ENCODE measurements at regions not wholly inside any gene's neighbourhood (a gene's known extent, or its start where the extent isn't known, plus 50 kb on each side); places are given as distances from the start of the nearest gene placed in this dataset.
"Not testable (repeated sequence)": the region's sequence is repeated elsewhere in the genome, so short reads cannot be mapped to it uniquely, and the experiment has no call there.

- H3K27me3 Mint-ChIP-seq (ENCODE audit: low read depth): peaks cover 3% of the 10 kb centered on the region
- no peaks in the 10 kb centered on the region for H3K36me3 Mint-ChIP-seq (ENCODE audit: insufficient read depth)
- no peaks in the 10 kb centered on the region for H3K9me3 Mint-ChIP-seq
- DNase-seq: no peak
- H3K4me3 Mint-ChIP-seq: no peak overlapping the region
- no peaks in the 10 kb centered on the region for H3K4me1 Mint-ChIP-seq (ENCODE audit: low read depth)
- ATAC-seq: no peak
Observed at GRCh38 chr1:30447701-30448100, 275.7 kb downstream of the MATN1 start.

- Mint-ChIP-seq H3K27me3 (ENCODE audit: low read depth) (peaks cover 3% of the 10 kb centered on the region), H3K4me3 (no peak overlapping the region), H3K36me3 (ENCODE audit: insufficient read depth) (no peaks in the 10 kb centered on the region), H3K9me3 (no peaks in the 10 kb centered on the region), H3K4me1 (ENCODE audit: low read depth) (no peaks in the 10 kb centered on the region)
- no peak for DNase-seq
- ATAC-seq: no peak
Observed at GRCh38 chr1:30447080-30447479, 276.3 kb downstream of the MATN1 start.

GRCh38 chr1:30446508-30446907, 276.9 kb downstream of the MATN1 start:
- no peak overlapping the region for H3K4me3 Mint-ChIP-seq
- H3K27me3 Mint-ChIP-seq (ENCODE audit: low read depth): peaks cover 3% of the 10 kb centered on the region
- no peaks in the 10 kb centered on the region for H3K9me3 Mint-ChIP-seq
- no peak for DNase-seq
- no peak for ATAC-seq
- no peaks in the 10 kb centered on the region for H3K36me3 Mint-ChIP-seq (ENCODE audit: insufficient read depth)
- no peaks in the 10 kb centered on the region for H3K4me1 Mint-ChIP-seq (ENCODE audit: low read depth)

DNA sequence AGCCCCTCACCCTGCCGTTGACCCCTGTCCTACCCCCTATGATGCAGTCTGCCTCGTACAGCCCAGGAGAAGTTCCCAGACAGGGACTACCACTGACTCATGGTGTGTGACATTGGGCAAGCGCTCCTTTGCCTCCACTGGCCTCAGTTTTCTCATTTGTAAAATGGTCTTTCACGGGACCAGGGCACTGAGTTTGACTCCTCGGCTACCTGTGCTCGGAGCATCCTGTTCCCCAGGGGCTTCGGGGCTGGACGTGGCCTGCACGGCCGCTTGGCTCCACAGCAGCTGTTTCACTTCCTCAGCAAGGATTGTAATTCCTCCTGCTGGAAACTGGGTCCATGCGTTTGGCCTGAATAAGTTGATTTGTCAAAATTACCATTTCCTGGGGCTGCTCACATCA, 277.3 kb downstream of the MATN1 start:
- Mint-ChIP-seq H3K4me3 (no peak overlapping the region), H3K27me3 (ENCODE audit: low read depth) (peaks cover 3% of the 10 kb centered on the region)
- no peak for DNase-seq

DNA sequence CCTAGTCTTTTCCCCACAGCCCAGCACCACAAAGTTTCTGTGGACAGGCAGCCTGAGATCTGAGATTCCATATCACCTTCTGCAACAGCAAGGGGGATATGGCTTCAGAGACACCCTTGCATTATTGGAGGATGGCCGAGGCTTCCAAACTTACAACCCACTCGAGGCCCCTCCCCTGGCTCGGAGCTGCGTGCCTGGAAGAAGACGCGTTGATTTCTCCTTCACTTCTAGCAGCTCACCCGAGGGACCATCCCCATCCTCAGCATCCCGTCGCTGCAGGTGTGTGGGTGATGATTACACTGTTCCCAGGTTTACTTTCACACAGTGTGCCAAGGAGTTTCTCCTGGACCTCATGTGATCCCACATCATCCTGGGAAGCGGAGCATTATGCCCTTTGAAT, 277.9 kb downstream of the MATN1 start:
- Mint-ChIP-seq H3K27me3 (ENCODE audit: low read depth) (peaks cover 3% of the 10 kb centered on the region), H3K9me3 (no peaks in the 10 kb centered on the region), H3K4me3 (no peak overlapping the region), H3K4me1 (ENCODE audit: low read depth) (no peaks in the 10 kb centered on the region), H3K36me3 (ENCODE audit: insufficient read depth) (no peaks in the 10 kb centered on the region)
- ATAC-seq: no peak
- no peak for DNase-seq

More for the DNA sequence above, 277.3 kb downstream of the MATN1 start:
- Mint-ChIP-seq H3K4me1 (ENCODE audit: low read depth) (no peaks in the 10 kb centered on the region), H3K9me3 (no peaks in the 10 kb centered on the region), H3K36me3 (ENCODE audit: insufficient read depth) (no peaks in the 10 kb centered on the region)
- ATAC-seq: no peak

DNA sequence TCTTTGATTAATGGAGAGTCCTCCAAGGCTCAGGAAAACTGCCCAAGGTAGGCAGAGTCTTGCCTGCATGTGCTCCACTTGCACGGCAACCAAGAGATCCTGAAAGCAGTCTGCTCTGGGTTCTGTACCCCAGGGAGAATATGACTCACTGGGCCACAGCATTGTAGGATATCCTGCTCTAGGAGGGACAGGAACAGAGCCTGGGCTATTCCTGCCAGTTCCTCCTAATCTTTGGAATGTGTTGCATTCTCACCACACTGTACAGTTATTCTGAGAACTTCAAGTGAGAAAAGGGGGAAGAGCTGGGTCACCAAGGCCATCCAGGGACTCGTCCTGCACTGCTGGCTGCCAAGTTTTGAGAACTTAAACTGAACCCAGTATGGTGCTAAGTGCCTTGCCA, 278.5 kb downstream of the MATN1 start:
- no peaks in the 10 kb centered on the region for H3K4me1 Mint-ChIP-seq (ENCODE audit: low read depth)
- no peaks in the 10 kb centered on the region for H3K9me3 Mint-ChIP-seq
- no peak for DNase-seq
- ATAC-seq: no peak
- H3K36me3 Mint-ChIP-seq (ENCODE audit: insufficient read depth): no peaks in the 10 kb centered on the region
- H3K27me3 Mint-ChIP-seq (ENCODE audit: low read depth): peaks cover 3% of the 10 kb centered on the region
- no peak overlapping the region for H3K4me3 Mint-ChIP-seq

GRCh38 chr1:30444401-30444800, 279.0 kb downstream of the MATN1 start:
- Mint-ChIP-seq H3K9me3 (no peaks in the 10 kb centered on the region), H3K4me1 (ENCODE audit: low read depth) (no peaks in the 10 kb centered on the region), H3K27me3 (ENCODE audit: low read depth) (peaks cover 3% of the 10 kb centered on the region), H3K36me3 (ENCODE audit: insufficient read depth) (no peaks in the 10 kb centered on the region), H3K4me3 (no peak overlapping the region)
- DNase-seq (no peak), ATAC-seq (no peak)

DNA sequence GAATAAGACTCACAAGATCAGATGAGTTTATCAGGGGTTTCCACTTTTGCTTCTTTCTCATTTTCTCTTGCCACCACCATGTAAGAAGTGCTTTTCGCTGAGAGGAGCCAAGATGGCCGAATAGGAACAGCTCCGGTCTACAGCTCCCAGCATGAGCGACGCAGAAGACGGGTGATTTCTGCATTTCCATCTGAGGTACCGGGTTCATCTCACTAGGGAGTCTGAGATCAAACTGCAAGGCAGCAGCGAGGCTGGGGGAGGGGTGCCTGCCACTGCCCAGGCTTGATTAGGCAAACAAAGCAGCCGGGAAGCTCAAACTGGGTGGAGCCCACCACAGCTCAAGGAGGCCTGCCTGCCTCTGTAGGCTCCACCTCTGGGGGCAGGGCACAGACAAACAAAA, 285.1 kb downstream of the MATN1 start:
- H3K36me3 Mint-ChIP-seq (ENCODE audit: insufficient read depth); ATAC-seq; H3K9me3 Mint-ChIP-seq; H3K4me1 Mint-ChIP-seq (ENCODE audit: low read depth); H3K27me3 Mint-ChIP-seq (ENCODE audit: low read depth); H3K4me3 Mint-ChIP-seq; DNase-seq: not testable (repeated sequence)

- Mint-ChIP-seq H3K36me3 (ENCODE audit: insufficient read depth) (no peaks in the 10 kb centered on the region), H3K27me3 (ENCODE audit: low read depth) (peaks cover 15% of the 10 kb centered on the region), H3K4me3 (no peak overlapping the region), H3K4me1 (ENCODE audit: low read depth) (no peaks in the 10 kb centered on the region), H3K9me3 (peaks cover 7% of the 10 kb centered on the region)
- ATAC-seq: no peak
- no peak for DNase-seq
Observed at GRCh38 chr1:30437059-30437576, 286.3 kb downstream of the MATN1 start.

GRCh38 chr1:30427545-30427944, 295.8 kb downstream of the MATN1 start:
- Mint-ChIP-seq H3K4me1 (ENCODE audit: low read depth) (no peaks in the 10 kb centered on the region), H3K4me3 (no peak overlapping the region), H3K9me3 (peaks cover 23% of the 10 kb centered on the region), H3K27me3 (ENCODE audit: low read depth) (peaks cover 52% of the 10 kb centered on the region), H3K36me3 (ENCODE audit: insufficient read depth) (no peaks in the 10 kb centered on the region)
- ATAC-seq (no peak), DNase-seq (no peak)

GRCh38 chr1:30425046-30425445, 298.3 kb downstream of the MATN1 start:
- Mint-ChIP-seq H3K27me3 (ENCODE audit: low read depth) (peaks cover 43% of the 10 kb centered on the region), H3K9me3 (peaks cover 23% of the 10 kb centered on the region), H3K4me1 (ENCODE audit: low read depth) (no peaks in the 10 kb centered on the region), H3K4me3 (no peak overlapping the region), H3K36me3 (ENCODE audit: insufficient read depth) (no peaks in the 10 kb centered on the region)
- no peak for ATAC-seq
- no peak for DNase-seq

DNA sequence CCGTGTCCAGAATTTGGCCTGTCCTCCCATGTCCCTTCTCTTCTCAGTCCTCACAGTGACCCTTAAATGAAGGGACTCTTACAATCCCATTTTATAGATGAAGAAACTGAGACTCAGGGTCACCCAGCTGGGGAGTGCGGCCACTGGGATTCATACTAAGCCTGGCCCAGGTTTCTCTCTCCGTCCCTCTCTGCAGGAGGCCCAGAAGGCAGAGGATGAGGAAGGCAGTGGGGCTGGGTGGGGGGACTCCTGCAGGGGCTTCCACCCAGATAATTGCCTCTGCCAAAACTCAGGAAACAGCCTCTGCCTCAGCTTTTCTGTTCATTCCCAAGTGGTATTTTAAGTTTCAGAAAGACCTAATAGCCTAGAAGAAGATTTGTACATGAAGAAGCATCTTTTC, 299.8 kb downstream of the MATN1 start:
- ATAC-seq: no peak
- no peaks in the 10 kb centered on the region for H3K4me1 Mint-ChIP-seq (ENCODE audit: low read depth)
- H3K27me3 Mint-ChIP-seq (ENCODE audit: low read depth): peaks cover 40% of the 10 kb centered on the region
- no peak overlapping the region for H3K4me3 Mint-ChIP-seq
- no peaks in the 10 kb centered on the region for H3K36me3 Mint-ChIP-seq (ENCODE audit: insufficient read depth)
- DNase-seq: no peak
- peaks cover 22% of the 10 kb centered on the region for H3K9me3 Mint-ChIP-seq

- Mint-ChIP-seq H3K9me3 (peaks cover 9% of the 10 kb centered on the region), H3K36me3 (ENCODE audit: insufficient read depth) (no peaks in the 10 kb centered on the region), H3K4me1 (ENCODE audit: low read depth) (no peaks in the 10 kb centered on the region), H3K4me3 (no peak overlapping the region), H3K27me3 (ENCODE audit: low read depth) (peaks cover 42% of the 10 kb centered on the region)
- ATAC-seq (no peak), DNase-seq (no peak)
Observed at GRCh38 chr1:30422251-30422650, 301.1 kb downstream of the MATN1 start.

DNA sequence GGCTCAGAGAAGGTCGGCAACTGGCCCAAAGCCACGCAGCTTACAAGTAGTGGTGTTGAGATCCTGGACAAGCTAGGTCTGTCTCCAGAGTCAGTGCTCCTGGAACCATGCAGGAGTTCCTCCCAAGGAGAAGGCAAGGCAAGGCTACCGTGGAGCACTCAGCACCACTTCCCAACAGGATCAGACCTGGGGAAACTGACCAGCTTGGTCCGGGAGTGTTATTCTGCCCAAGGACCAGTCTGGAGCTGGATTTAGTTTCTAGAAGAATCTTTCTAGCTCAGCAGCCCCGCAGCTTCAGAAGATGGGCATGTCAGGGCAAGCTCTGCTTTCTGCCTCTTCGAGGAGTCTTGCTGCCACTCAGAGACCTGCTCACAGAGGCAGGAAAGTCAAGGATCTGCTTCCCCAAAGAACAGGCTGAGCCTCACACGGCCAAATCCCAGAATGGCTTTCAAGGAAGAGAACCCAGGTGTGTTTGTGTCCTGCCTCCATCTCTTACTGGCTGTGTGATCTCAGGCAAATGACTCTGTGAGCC, 302.8 kb downstream of the MATN1 start:
- Mint-ChIP-seq H3K4me1 (ENCODE audit: low read depth) (no peaks in the 10 kb centered on the region), H3K9me3 (peaks cover 1% of the 10 kb centered on the region)
- DNase-seq: no peak

GRCh38 chr1:30419831-30420230, 303.6 kb downstream of the MATN1 start:
- Mint-ChIP-seq H3K27me3 (ENCODE audit: low read depth) (peaks cover 33% of the 10 kb centered on the region), H3K4me3 (no peak overlapping the region), H3K4me1 (ENCODE audit: low read depth) (no peaks in the 10 kb centered on the region), H3K36me3 (ENCODE audit: insufficient read depth) (no peaks in the 10 kb centered on the region), H3K9me3 (no peaks in the 10 kb centered on the region)
- ATAC-seq: no peak
- DNase-seq: no peak

More for the DNA sequence above, 302.8 kb downstream of the MATN1 start:
- Mint-ChIP-seq H3K4me3 (no peak overlapping the region), H3K27me3 (ENCODE audit: low read depth) (peaks cover 34% of the 10 kb centered on the region), H3K36me3 (ENCODE audit: insufficient read depth) (no peaks in the 10 kb centered on the region)
- ATAC-seq: no peak

All from activated T-cell treated with anti-CD3 and anti-CD28 coated beads, Interleukin-2, amount 50 U/mL, for 4 hours (primary cell).